ENCODE measurements at regions not wholly inside any gene's neighbourhood (a gene's known extent, or its start where the extent isn't known, plus 50 kb on each side); places are given as distances from the start of the nearest gene placed in this dataset.

DNA sequence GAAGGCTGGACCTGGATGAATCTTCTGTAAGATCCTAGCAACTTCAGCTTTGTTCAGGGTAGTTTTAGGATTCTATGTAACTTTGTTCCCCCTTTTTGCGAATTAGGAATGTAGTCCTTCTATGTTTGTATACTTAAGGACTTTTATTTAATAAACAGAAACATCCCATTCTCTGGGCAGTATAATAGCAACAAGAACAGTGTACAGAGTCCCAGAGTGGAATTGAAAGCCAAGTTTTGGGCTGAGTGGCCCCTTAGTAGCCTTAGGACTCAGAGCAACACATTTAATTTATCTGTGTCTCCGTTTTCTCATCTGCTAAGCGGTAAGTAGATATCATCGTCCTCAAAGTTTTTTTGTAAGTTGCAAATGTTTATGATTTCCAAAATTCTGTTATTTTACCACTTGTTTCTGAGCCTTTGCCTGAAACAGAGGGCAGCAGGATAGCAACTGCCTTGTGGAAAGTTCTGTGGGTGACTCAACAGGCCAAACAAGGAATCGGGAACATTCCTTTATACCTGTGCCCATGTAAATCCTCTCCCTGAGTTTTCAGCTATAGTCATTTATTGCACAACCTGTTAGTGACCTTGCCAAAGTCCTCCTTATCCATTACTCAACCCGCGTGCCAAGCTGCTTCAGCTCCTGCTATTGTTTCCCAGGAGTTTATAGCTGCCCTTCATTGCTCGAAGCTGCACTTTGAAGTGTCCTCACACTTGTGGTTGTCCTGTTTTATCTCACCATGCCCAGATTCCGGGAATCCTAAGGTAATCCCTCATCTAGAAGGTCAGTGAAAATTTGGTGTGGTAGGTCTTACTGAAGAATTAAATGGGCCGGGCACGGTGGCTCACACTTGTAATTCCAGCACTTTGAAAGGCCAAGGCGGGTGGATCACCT is 199.1 kb upstream of the AHR start (continued):
- no peak; the same call in 1 of the 2 replicates for TF ChIP-seq ZNF646 (CRISPR knock-in tag; IDR thresholded peaks at IDR 0.05)
- TF ChIP-seq ASH2L (IDR thresholded peaks at IDR 0.05; ENCODE audit: insufficient read length, low read depth, low read length) = peak; percentile 66
- no peak for TF ChIP-seq RFX1 (IDR thresholded peaks at IDR 0.05)
- no peak; the same call in 1 of the 2 replicates for TF ChIP-seq PHF8 (CRISPR knock-in tag; IDR thresholded peaks at IDR 0.05)
- TF ChIP-seq HDAC6 (IDR thresholded peaks at IDR 0.05; ENCODE audit: low read depth, low read length) = no peak
- TF ChIP-seq FOSL2 (CRISPR knock-in tag; IDR thresholded peaks at IDR 0.05) = peak; percentile 97
- peak; percentile 60 for TF ChIP-seq CBX1 (IDR thresholded peaks at IDR 0.05; ENCODE audit: low read depth)
- no peak for TF ChIP-seq MATR3 (CRISPR knock-in tag; IDR thresholded peaks at IDR 0.05)
- TF ChIP-seq, protein P1, sequence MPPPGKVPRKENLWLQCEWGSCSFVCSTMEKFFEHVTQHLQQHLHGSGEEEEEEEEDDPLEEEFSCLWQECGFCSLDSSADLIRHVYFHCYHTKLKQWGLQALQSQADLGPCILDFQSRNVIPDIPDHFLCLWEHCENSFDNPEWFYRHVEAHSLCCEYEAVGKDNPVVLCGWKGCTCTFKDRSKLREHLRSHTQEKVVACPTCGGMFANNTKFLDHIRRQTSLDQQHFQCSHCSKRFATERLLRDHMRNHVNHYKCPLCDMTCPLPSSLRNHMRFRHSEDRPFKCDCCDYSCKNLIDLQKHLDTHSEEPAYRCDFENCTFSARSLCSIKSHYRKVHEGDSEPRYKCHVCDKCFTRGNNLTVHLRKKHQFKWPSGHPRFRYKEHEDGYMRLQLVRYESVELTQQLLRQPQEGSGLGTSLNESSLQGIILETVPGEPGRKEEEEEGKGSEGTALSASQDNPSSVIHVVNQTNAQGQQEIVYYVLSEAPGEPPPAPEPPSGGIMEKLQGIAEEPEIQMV (CRISPR knock-in tag; IDR thresholded peaks at IDR 0.05; ENCODE audit: low read depth) = peak; percentile 78; the same call in 1 of the 2 replicates
- peak; percentile 40; the same call in 1 of the 2 replicates for TF ChIP-seq NFE2 (CRISPR knock-in tag; IDR thresholded peaks at IDR 0.05)
- TF ChIP-seq, protein P2, sequence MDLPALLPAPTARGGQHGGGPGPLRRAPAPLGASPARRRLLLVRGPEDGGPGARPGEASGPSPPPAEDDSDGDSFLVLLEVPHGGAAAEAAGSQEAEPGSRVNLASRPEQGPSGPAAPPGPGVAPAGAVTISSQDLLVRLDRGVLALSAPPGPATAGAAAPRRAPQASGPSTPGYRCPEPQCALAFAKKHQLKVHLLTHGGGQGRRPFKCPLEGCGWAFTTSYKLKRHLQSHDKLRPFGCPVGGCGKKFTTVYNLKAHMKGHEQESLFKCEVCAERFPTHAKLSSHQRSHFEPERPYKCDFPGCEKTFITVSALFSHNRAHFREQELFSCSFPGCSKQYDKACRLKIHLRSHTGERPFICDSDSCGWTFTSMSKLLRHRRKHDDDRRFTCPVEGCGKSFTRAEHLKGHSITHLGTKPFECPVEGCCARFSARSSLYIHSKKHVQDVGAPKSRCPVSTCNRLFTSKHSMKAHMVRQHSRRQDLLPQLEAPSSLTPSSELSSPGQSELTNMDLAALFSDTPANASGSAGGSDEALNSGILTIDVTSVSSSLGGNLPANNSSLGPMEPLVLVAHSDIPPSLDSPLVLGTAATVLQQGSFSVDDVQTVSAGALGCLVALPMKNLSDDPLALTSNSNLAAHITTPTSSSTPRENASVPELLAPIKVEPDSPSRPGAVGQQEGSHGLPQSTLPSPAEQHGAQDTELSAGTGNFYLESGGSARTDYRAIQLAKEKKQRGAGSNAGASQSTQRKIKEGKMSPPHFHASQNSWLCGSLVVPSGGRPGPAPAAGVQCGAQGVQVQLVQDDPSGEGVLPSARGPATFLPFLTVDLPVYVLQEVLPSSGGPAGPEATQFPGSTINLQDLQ (CRISPR knock-in tag; IDR thresholded peaks at IDR 0.05) = peak; percentile 85; the same call in 1 of the 2 replicates
- TF ChIP-seq, protein P3, sequence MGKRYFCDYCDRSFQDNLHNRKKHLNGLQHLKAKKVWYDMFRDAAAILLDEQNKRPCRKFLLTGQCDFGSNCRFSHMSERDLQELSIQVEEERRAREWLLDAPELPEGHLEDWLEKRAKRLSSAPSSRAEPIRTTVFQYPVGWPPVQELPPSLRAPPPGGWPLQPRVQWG (CRISPR knock-in tag; IDR thresholded peaks at IDR 0.05; ENCODE audit: borderline replicate concordance, low read depth) = no peak
- peak; percentile 59; the same call in 1 of the 2 replicates for TF ChIP-seq LCORL (IDR thresholded peaks at IDR 0.05)
- TF ChIP-seq LCORL (CRISPR knock-in tag; IDR thresholded peaks at IDR 0.05) = peak; percentile 82
- peak; percentile 75; the same call in 1 of the 2 replicates for TF ChIP-seq BRD4 (CRISPR knock-in tag; IDR thresholded peaks at IDR 0.05)
- peak; percentile 79; the same call in 1 of the 2 replicates for TF ChIP-seq ZNF430 (CRISPR knock-in tag; IDR thresholded peaks at IDR 0.05)
- TF ChIP-seq SP1 (IDR thresholded peaks at IDR 0.05) = no peak
- TF ChIP-seq SP1 (CRISPR knock-in tag; IDR thresholded peaks at IDR 0.05) = no peak
- TF ChIP-seq PRMT3 (CRISPR knock-in tag; IDR thresholded peaks at IDR 0.05; ENCODE audit: borderline replicate concordance, low read depth) = peak; percentile 35; the same call in 1 of the 2 replicates

Measured in HepG2 (cell line).